ENCODE measurements at regions not wholly inside any gene's neighbourhood (a gene's known extent, or its start where the extent isn't known, plus 50 kb on each side); places are given as distances from the start of the nearest gene placed in this dataset.

DNA sequence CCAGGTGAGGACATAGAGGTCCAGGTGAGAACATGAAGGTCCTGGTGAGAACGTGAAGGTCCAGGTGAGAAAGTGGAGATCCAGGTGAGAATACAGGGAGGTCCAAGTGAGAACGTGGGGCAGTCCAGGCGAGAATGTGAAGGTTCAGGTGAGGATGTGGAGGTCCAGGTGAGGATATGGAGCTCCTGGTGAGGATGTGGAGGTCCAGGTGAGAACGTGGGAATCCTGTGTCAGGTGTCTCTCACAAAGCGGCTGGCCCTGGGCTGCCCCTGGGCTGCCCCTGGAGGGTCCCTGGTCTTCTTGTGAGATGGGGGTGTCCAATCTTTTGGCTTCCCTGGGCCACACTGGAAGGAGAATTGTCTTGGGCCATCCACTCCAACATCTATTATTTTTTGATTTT is 133.4 kb downstream of the MRPL36 start:
- TF ChIP-seq BHLHE40 (IDR thresholded peaks at IDR 0.05; ENCODE audit: borderline replicate concordance) (no peak), CTBP1 (IDR thresholded peaks at IDR 0.05; ENCODE audit: borderline replicate concordance) (no peak), ZNF384 (IDR thresholded peaks at IDR 0.05) (no peak), SP1 (IDR thresholded peaks at IDR 0.05) (no peak), FOXK2 (IDR thresholded peaks at IDR 0.05) (no peak), FOXA1 (IDR thresholded peaks at IDR 0.05) (no peak), SUZ12 (IDR thresholded peaks at IDR 0.05) (no peak), HDGF (IDR thresholded peaks at IDR 0.05; ENCODE audit: borderline replicate concordance) (no peak)
- TF ChIP-seq, protein P1, sequence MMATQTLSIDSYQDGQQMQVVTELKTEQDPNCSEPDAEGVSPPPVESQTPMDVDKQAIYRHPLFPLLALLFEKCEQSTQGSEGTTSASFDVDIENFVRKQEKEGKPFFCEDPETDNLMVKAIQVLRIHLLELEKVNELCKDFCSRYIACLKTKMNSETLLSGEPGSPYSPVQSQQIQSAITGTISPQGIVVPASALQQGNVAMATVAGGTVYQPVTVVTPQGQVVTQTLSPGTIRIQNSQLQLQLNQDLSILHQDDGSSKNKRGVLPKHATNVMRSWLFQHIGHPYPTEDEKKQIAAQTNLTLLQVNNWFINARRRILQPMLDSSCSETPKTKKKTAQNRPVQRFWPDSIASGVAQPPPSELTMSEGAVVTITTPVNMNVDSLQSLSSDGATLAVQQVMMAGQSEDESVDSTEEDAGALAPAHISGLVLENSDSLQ (IDR thresholded peaks at IDR 0.05), result no peak
